Stimulated activated naive CD8-positive, alpha-beta T cell treated with anti-CD3 and anti-CD28 coated beads, Interleukin-15, amount 100 ng/mL, for 72 hours (primary cell): ENCODE measurements at regions not wholly inside any gene's neighbourhood (a gene's known extent, or its start where the extent isn't known, plus 50 kb on each side); places are given as distances from the start of the nearest gene placed in this dataset.

Experiments used
- ATAC-seq: fragments of 150-1000 bp; cut with Tn5 transposase; 2 replicates; pipeline ENCODE4 v1.10.0; 2021; ENCODE audit warnings: mild to moderate bottlenecking, moderate library complexity
- DNase-seq, 2 donors: peaks; one replicate each; pipeline ENCODE4 v3.0.0; 2021 to 2022
- H3K27ac Mint-ChIP-seq, 2 donors: one replicate each; pipeline ENCODE4 v1.8.0; 2022; ENCODE audit warnings: mild to moderate bottlenecking in 2 of 2, mixed read lengths in 2 of 2, moderate library complexity in 2 of 2
- H3K27me3 Mint-ChIP-seq: one replicate; pipeline ENCODE4 v1.8.0; 2022; ENCODE audit warnings: mixed read lengths
- H3K4me1 Mint-ChIP-seq: one replicate; pipeline ENCODE4 v1.8.0; 2022; ENCODE audit warnings: mild to moderate bottlenecking, mixed read lengths
- H3K4me3 Mint-ChIP-seq, 2 donors: one replicate each; pipeline ENCODE4 v1.8.0; 2022; ENCODE audit warnings: mild to moderate bottlenecking in 2 of 2, mixed read lengths in 2 of 2, moderate library complexity in 1 of 2
- H3K9me3 Mint-ChIP-seq, 2 donors: one replicate each; pipeline ENCODE4 v1.8.0; 2022; ENCODE audit warnings: mixed read lengths in 2 of 2

DNA sequence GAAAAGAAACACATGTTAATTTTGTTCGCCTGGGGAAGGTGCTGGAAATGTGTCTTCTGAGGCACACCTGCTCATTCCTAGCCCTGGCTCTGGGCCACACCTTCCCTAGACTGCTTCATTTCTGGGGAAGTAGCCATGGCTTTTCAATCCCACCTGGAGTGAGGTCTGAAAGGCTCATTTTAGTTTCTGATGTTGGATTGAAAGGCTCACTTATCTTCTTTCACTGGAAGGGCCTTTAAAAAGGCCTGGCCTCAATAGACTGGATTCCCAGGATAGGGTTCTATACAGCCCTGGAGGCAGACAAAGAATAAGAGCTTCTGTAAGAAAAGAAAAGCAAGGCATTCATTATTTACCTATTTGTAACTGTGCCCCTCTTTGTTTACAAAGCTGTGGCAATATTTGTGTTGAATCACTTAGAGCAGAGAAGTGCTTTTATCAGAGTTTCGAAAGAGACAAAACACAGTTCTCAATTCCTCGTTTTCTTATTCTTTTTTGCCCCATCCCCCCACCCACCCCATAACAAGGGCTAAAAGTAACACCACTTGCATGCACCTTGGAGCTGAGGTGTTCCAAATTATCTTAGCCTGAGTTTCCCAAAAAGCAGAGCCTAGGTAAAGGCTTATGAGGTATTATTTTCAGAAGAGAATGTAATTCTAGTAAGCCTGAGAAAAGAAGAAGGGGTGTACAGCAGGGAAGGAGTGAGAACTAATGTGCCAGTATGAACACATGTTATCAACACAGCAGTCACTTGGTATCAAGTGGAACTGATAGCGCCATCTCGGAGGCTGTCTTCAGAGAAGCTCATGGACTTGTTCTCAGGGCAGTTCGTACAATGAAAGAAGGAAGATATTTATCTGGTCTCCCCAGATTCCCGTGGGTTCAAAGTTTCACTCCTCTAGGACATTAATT, 413.1 kb downstream of the KCTD16 start:
- no peaks in the 10 kb centered on the region for H3K4me1 Mint-ChIP-seq
- no peak overlapping the region for H3K4me3 Mint-ChIP-seq
- no peaks in the 10 kb centered on the region for H3K27me3 Mint-ChIP-seq
- ATAC-seq = no peak
- H3K27ac Mint-ChIP-seq = no peak overlapping the region
- DNase-seq = no peak
- H3K9me3 Mint-ChIP-seq = peaks cover 9 to 13% of the 10 kb centered on the region in 2 donors

DNA sequence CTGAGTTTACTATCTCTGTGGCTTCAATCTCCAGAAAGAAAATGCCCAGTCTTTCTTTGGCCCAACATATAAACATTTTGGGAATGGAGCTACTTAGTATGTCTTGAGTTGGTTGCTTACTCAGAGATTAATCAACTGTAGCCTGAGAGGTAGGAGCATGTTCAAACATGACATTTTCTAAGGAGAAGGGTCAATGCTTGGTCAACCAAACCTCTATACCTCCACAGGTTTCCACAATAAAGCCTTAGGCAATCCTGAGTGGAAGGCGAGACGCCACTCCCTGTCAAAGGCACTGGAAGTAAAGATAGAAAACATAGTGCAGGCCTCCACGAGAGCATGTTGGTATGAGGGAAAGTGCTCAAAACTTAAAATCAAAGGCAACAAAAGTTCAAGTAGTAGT, 411.4 kb downstream of the KCTD16 start:
- Mint-ChIP-seq H3K27me3 (no peaks in the 10 kb centered on the region), H3K27ac (no peak overlapping the region), H3K4me1 (no peaks in the 10 kb centered on the region), H3K9me3 (peaks cover 9 to 13% of the 10 kb centered on the region in 2 donors), H3K4me3 (no peak overlapping the region)
- DNase-seq (no peak), ATAC-seq (no peak)

DNA sequence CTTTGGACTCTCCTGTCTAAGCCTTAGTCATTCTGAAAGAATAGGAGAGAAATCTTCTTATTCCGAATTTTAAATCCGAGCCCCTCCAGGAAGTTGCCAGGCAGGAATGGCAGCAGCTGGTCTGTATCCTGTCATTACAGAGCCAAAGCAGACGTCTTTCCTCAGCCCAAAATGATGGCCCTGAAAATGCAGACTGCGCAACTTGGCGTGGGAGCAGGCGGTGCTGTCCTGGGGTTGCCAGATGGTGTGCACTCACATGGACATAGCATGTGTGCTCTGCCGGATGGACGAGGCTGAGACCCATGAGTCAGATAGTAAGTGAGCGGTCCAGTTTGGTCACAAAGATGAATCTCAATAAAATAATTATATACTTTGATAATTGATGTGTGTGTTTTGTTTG, 410.4 kb downstream of the KCTD16 start:
- Mint-ChIP-seq H3K9me3 (peaks cover 9 to 13% of the 10 kb centered on the region in 2 donors), H3K27ac (no peak overlapping the region), H3K27me3 (no peaks in the 10 kb centered on the region), H3K4me1 (no peaks in the 10 kb centered on the region), H3K4me3 (no peak overlapping the region)
- no peak for ATAC-seq
- no peak for DNase-seq

DNA sequence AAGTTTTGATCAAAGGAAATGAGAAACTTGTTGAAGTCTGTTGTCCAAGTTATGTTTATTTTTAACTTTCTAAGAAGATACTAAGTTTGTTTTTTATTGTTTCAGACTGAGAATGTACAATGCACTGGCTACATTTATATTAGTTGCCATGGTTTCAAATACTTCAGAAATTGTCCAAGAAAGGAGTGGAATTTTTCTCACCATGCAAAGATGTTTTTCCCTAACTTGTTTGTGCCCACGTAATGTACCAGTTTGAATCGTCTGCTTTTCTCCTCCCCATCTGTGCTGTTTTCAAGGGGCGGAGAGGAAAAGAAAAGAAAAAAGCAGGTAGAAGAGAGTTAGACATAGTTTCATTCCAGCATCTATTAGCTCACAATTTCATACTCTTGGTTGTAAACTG, 407.0 kb downstream of the KCTD16 start:
- Mint-ChIP-seq H3K27me3 (no peaks in the 10 kb centered on the region), H3K4me3 (no peak overlapping the region), H3K27ac (no peak overlapping the region), H3K9me3 (peaks cover 14% of the 10 kb centered on the region in 2 donors), H3K4me1 (no peaks in the 10 kb centered on the region)
- ATAC-seq (no peak), DNase-seq (no peak)

DNA sequence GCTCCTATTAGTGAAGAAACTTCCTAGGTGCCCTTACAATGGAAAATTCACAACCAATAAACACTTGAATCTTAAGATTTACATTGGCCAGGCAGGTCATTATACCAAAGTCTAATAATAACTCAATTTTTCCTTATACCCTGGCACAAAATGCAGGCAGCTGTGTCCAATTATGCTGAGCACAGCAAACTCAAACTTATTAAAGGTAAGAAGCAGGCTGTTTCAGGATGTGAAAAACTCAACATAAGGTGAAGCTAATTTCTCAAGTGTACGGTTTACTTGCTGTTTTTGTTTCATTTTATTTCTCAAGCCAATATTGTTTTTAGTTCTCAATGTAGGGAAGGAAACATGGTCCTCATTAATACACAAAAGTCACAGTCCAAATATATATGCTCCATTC, 405.1 kb downstream of the KCTD16 start:
- H3K4me3 Mint-ChIP-seq = no peak overlapping the region
- H3K4me1 Mint-ChIP-seq = no peaks in the 10 kb centered on the region
- no peak overlapping the region for H3K27ac Mint-ChIP-seq
- DNase-seq = no peak
- H3K27me3 Mint-ChIP-seq = no peaks in the 10 kb centered on the region
- H3K9me3 Mint-ChIP-seq = peaks cover 14 to 15% of the 10 kb centered on the region in 2 donors
- no peak for ATAC-seq

DNA sequence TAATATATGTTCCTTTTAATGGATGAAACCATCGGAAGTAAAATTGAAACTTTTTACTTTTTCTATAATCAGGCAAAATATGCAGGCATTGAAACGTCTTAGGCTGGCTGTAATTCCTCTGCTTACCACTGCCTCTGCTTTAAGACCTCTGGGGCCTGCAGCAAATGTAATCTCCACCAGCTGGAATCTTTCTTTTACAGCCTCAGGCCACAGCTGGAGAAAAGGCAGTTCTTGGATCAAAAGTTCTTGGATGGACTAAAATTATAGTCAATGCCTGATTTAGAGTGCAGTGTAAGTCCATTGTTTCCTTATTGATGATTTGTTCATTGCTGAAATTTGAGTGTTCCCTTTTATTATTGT, 396.7 kb downstream of the KCTD16 start:
- no peak for ATAC-seq

DNA sequence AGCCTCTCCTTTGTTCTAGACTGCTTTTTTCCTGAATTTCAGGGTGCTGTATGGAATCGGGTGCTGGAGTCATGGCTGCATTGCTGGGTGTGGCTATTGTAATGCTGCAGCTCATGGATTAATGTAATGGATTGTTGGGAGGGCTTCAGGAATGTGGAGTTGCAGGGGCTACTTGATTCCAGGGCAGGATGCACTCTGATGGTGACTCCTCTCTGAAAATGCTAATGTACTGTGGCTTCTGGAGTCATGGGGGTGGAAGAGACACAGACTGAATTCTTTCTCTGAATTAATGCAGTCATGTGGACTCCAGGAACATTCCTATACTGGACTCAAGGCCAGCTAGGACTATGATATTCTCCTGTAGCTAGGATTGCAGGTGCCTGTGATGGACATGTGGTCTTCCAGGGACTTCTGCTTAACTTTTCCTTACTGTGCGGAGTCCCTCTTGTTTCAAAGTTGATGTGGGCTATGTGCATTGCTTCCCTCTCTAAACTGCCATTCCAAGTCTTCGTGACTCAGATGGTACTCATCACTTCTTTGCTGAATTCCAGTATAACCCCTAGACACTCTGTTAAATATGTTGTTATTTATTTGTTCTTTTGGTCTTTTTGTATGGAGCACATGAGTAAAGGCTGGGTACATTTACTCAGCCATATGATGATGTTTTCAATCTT, 396.2 kb downstream of the KCTD16 start:
- no peak for ATAC-seq
- Mint-ChIP-seq H3K27me3 (no peaks in the 10 kb centered on the region), H3K27ac (no peak overlapping the region)

More for the DNA sequence above, 396.7 kb downstream of the KCTD16 start:
- H3K27ac Mint-ChIP-seq = no peak overlapping the region
- no peak for DNase-seq
- H3K4me1 Mint-ChIP-seq = no peaks in the 10 kb centered on the region
- H3K9me3 Mint-ChIP-seq = peaks cover 17 to 33% of the 10 kb centered on the region in 2 donors
- H3K4me3 Mint-ChIP-seq = no peak overlapping the region
- no peaks in the 10 kb centered on the region for H3K27me3 Mint-ChIP-seq

DNA sequence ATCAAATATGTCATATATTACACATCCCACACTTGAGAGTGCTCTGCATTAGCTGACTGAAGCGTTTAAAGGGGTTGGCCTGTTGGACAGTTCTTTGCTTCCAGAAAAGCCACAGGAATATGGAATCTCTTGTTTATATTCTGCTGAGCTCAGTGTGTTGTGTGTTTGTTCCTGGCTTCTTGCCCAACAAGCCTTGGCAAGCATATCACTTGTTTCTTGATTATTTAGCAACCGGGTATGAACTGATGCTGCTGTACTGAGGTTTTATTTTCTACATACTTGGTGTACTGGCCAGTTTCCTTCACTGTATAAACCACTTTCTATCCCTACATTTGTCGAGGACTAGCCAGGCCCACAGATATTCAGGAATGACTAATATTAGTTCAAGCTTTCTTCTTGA, 378.9 kb downstream of the KCTD16 start:
- H3K9me3 Mint-ChIP-seq = peaks cover 8 to 10% of the 10 kb centered on the region in 2 donors
- no peak for ATAC-seq
- no peak for DNase-seq
- no peak overlapping the region for H3K4me3 Mint-ChIP-seq
- no peaks in the 10 kb centered on the region for H3K27me3 Mint-ChIP-seq
- H3K27ac Mint-ChIP-seq = no peak overlapping the region
- H3K4me1 Mint-ChIP-seq = no peaks in the 10 kb centered on the region

More for the DNA sequence above, 396.2 kb downstream of the KCTD16 start:
- Mint-ChIP-seq H3K9me3 (peaks cover 17 to 33% of the 10 kb centered on the region in 2 donors), H3K4me1 (no peaks in the 10 kb centered on the region), H3K4me3 (no peak overlapping the region)
- DNase-seq = no peak

DNA sequence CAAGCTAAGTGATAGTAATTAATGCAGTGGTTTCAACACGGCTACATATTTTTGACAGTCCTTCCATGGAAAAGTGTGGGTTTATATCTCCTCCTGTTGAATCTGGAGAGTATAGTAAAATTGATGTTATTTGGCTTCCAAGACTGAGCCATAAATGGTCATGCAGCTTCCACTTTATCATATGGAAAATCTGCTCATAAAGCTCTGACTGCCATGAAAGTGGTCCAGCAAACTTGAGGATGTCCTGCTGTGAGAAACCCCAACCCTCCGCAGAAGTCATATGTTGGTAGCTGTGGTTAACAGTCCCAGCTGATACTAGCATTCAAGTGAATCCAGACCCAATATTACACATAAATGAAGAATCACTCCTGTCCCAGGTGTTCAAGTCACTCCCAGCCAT, 378.3 kb downstream of the KCTD16 start:
- Mint-ChIP-seq H3K4me1 (no peaks in the 10 kb centered on the region), H3K9me3 (peaks cover 8% of the 10 kb centered on the region in 2 donors), H3K4me3 (no peak overlapping the region), H3K27me3 (no peaks in the 10 kb centered on the region), H3K27ac (no peak overlapping the region)
- ATAC-seq (no peak), DNase-seq (no peak)

DNA sequence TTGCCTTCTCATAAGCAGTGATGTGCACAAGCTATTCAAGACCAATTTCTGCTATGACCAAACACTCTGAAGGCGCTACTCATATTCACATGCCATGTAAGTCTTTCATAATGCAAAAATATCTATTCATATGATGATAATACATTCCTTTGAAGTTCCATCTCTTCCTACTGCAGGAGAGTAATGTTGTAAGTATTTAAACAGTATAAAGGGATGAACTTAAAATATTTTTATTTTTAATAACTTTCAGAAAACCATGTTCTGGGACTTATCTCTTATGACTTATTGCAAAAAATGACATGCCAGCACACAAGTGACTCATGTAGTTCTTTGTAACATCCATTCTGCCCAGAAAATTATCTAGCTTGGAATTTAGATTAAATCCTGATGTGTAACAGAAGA, 376.4 kb downstream of the KCTD16 start:
- H3K9me3 Mint-ChIP-seq = peaks cover 8% of the 10 kb centered on the region in 2 donors
- H3K4me1 Mint-ChIP-seq = no peaks in the 10 kb centered on the region
- no peak overlapping the region for H3K27ac Mint-ChIP-seq
- no peak for ATAC-seq
- DNase-seq = no peak
- no peaks in the 10 kb centered on the region for H3K27me3 Mint-ChIP-seq
- no peak overlapping the region for H3K4me3 Mint-ChIP-seq

DNA sequence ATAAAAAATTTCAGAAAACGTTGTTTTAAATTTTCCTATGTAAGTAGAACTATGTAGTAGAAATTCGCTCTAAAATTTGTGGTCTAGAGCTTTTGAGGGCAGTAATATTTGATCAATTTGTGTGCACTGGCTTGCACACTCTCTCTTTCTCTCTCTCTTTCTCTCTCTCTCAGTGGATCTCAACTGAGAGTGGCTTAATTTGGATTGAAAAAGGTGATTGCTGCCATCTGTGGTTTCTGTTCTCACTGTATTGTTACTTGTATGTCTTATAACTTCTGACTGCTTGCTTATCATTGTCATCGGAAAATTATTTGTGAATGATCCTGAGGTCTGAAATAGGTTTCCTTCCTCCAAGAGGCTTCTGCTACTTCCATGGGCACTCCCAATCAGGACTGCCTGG, 368.2 kb downstream of the KCTD16 start:
- no peaks in the 10 kb centered on the region for H3K4me1 Mint-ChIP-seq
- H3K9me3 Mint-ChIP-seq = peaks cover 0 to 7% of the 10 kb centered on the region in 2 donors
- no peak overlapping the region for H3K27ac Mint-ChIP-seq
- no peak overlapping the region for H3K4me3 Mint-ChIP-seq
- DNase-seq (no peak), ATAC-seq (no peak)
- H3K27me3 Mint-ChIP-seq = no peaks in the 10 kb centered on the region
